Neural cell (in vitro differentiated cells): ENCODE measurements at regions not wholly inside any gene's neighbourhood (a gene's known extent, or its start where the extent isn't known, plus 50 kb on each side); places are given as distances from the start of the nearest gene placed in this dataset.

Experiments
- H2AFZ ChIP-seq: fragments of 200-600, 300-800 bp; sonication (generic), shearing (Covaris generic); 2 replicates; pipeline ENCODE4 v1.6.0; 2014; ENCODE audit warnings: low read depth, mild to moderate bottlenecking, antibody characterized with exemption, low read length, moderate library complexity
- H3F3A ChIP-seq: fragments of 200-600 bp; shearing (Covaris generic); 2 replicates; pipeline ENCODE4 v1.6.1; 2016; ENCODE audit warnings: mild to moderate bottlenecking, moderate library complexity, mixed read lengths, antibody characterized with exemption, low read length; ENCODE audit not compliant: insufficient read depth, poor library complexity, severe bottlenecking
- H3K27ac ChIP-seq: fragments of 200-600, 300-800 bp; sonication (generic), shearing (Covaris generic); 2 replicates; pipeline ENCODE4 v1.5.1; 2014; ENCODE audit warnings: mild to moderate bottlenecking, low read length, moderate library complexity
- H3K27me3 ChIP-seq: fragments of 300-800, 200-600 bp; sonication (generic), shearing (Covaris generic); 2 replicates; pipeline ENCODE4 v1.6.0; 2014; ENCODE audit warnings: mild to moderate bottlenecking, low read depth, low read length, moderate library complexity; ENCODE audit not compliant: insufficient read depth
- H3K36me3 ChIP-seq: fragments of 300-800, 200-600 bp; sonication (generic), shearing (Covaris generic); 2 replicates; pipeline ENCODE4 v1.5.1; 2014; ENCODE audit warnings: mild to moderate bottlenecking, antibody characterized with exemption, low read length, moderate library complexity; ENCODE audit not compliant: insufficient read depth
- H3K4me2 ChIP-seq: fragments of 300-800, 200-600 bp; sonication (generic), shearing (Covaris generic); 2 replicates; pipeline ENCODE4 v1.6.0; 2014; ENCODE audit warnings: mild to moderate bottlenecking, low read length
- H3K4me3 ChIP-seq: fragments of 300-800, 200-600 bp; sonication (generic), shearing (Covaris generic); 2 replicates; pipeline ENCODE4 v1.5.1; 2014; ENCODE audit warnings: mild to moderate bottlenecking, low read length, moderate library complexity
- H3K79me2 ChIP-seq: fragments of 200-600 bp; shearing (Covaris generic); replicated peaks from 2 replicates; pipeline ENCODE4 v1.6.0; 2014; ENCODE audit warnings: mild to moderate bottlenecking, low read length, moderate library complexity; ENCODE audit not compliant: insufficient read depth
- H3K9ac ChIP-seq: fragments of 300-800, 200-600 bp; sonication (generic), shearing (Covaris generic); 2 replicates; pipeline ENCODE4 v1.6.1; 2016; ENCODE audit warnings: mild to moderate bottlenecking, low read length, mixed read lengths
- H3K9me2 ChIP-seq: fragments of 200-600 bp; shearing (Covaris generic); 2 replicates; pipeline ENCODE4 v1.6.1; 2016; ENCODE audit warnings: mild to moderate bottlenecking, low read length, mixed read lengths; ENCODE audit not compliant: insufficient read depth
- H3K9me3 ChIP-seq: fragments of 200-600, 300-800 bp; sonication (generic), shearing (Covaris generic); 2 replicates; pipeline ENCODE4 v1.6.1; 2016; ENCODE audit warnings: mild to moderate bottlenecking, mixed run types, low read length, moderate library complexity, mixed read lengths
- H4K20me1 ChIP-seq: fragments of 200-600 bp; shearing (Covaris generic); 2 replicates; pipeline ENCODE4 v1.6.1; 2016; ENCODE audit warnings: mild to moderate bottlenecking, mixed run types; ENCODE audit not compliant: insufficient read depth
- EP300 ChIP-seq: fragments of 450-650 bp; conservative IDR thresholded peaks from 2 replicates; pipeline ENCODE4 v1.6.1; 2014; ENCODE audit warnings: antibody characterized with exemption, mild to moderate bottlenecking, moderate library complexity; ENCODE audit not compliant: poor library complexity, severe bottlenecking
- EZH2 ChIP-seq: fragments of 200-600, 300-800 bp; shearing (Covaris generic), sonication (generic); IDR thresholded peaks from 2 replicates; pipeline ENCODE4 v1.6.1; 2014; ENCODE audit warnings: antibody characterized with exemption, low read length, borderline replicate concordance, mild to moderate bottlenecking; ENCODE audit not compliant: insufficient read depth, poor library complexity, severe bottlenecking
- MXI1 ChIP-seq: fragments of 450-650 bp; conservative IDR thresholded peaks from 2 replicates; pipeline ENCODE4 v1.6.1; 2014; ENCODE audit warnings: antibody characterized with exemption, mild to moderate bottlenecking; ENCODE audit not compliant: poor library complexity, severe bottlenecking
- POLR2AphosphoS5 ChIP-seq: IDR thresholded peaks from 2 replicates; pipeline ENCODE4 v1.6.1; 2012
- RAD21 ChIP-seq: fragments of 450-650 bp; conservative IDR thresholded peaks from 2 replicates; pipeline ENCODE4 v1.6.1; 2014; ENCODE audit warnings: antibody characterized with exemption, mild to moderate bottlenecking, moderate library complexity
- SMC3 ChIP-seq: fragments of 450-650 bp; conservative IDR thresholded peaks from 2 replicates; pipeline ENCODE4 v1.6.1; 2014; ENCODE audit warnings: antibody characterized with exemption, mild to moderate bottlenecking, moderate library complexity; ENCODE audit not compliant: poor library complexity
- TAF1 ChIP-seq: IDR thresholded peaks from 2 replicates; pipeline ENCODE4 v1.6.1; 2012; ENCODE audit warnings: low read depth
- TF ChIP-seq, protein P1 (sequence below): fragments of 450-650 bp; IDR thresholded peaks from 2 replicates; pipeline ENCODE4 v1.5.1; 2014; ENCODE audit warnings: antibody characterized with exemption, mild to moderate bottlenecking, moderate library complexity; ENCODE audit not compliant: poor library complexity, severe bottlenecking
- TF ChIP-seq, protein P2 (sequence below): IDR thresholded peaks from 2 replicates; pipeline ENCODE4 v1.6.1; 2012; ENCODE audit warnings: borderline replicate concordance

DNA sequence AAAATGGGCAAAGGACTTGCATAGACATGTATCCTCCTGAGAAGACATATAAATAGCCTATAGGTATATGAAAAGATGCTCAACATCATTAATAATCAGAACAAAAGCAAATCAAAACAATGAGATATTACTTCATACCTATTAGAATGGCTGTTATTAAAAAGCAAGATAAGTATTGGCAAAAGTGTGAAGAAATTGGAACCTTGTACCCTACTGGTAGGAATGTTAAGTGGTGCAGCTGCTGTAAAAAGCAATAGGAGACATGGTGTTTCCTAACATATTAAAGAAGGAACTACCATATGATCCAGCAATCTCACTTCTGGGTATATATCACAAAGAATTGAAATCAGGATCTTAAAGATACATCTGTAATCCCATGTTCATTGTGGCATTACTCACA, 69.8 kb upstream of the PRR16 start:
- Histone ChIP-seq H3K9ac (no peak overlapping the region), H3K9me3 (no peaks in the 10 kb centered on the region), H3K36me3 (no peaks in the 10 kb centered on the region), H3K27me3 (no peaks in the 10 kb centered on the region), H2AFZ (no peak overlapping the region), H3K4me2 (no peak overlapping the region), H3K4me3 (no peak overlapping the region), H4K20me1 (no peaks in the 10 kb centered on the region), H3F3A (no peaks in the 10 kb centered on the region), H3K27ac (no peak overlapping the region), H3K9me2 (no peaks in the 10 kb centered on the region), H3K79me2 (no peaks in the 10 kb centered on the region)
- no peak for TF ChIP-seq EP300
- TF ChIP-seq, protein P1, sequence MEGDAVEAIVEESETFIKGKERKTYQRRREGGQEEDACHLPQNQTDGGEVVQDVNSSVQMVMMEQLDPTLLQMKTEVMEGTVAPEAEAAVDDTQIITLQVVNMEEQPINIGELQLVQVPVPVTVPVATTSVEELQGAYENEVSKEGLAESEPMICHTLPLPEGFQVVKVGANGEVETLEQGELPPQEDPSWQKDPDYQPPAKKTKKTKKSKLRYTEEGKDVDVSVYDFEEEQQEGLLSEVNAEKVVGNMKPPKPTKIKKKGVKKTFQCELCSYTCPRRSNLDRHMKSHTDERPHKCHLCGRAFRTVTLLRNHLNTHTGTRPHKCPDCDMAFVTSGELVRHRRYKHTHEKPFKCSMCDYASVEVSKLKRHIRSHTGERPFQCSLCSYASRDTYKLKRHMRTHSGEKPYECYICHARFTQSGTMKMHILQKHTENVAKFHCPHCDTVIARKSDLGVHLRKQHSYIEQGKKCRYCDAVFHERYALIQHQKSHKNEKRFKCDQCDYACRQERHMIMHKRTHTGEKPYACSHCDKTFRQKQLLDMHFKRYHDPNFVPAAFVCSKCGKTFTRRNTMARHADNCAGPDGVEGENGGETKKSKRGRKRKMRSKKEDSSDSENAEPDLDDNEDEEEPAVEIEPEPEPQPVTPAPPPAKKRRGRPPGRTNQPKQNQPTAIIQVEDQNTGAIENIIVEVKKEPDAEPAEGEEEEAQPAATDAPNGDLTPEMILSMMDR = no peak
- TF ChIP-seq POLR2AphosphoS5 = no peak
- TF ChIP-seq, protein P2, sequence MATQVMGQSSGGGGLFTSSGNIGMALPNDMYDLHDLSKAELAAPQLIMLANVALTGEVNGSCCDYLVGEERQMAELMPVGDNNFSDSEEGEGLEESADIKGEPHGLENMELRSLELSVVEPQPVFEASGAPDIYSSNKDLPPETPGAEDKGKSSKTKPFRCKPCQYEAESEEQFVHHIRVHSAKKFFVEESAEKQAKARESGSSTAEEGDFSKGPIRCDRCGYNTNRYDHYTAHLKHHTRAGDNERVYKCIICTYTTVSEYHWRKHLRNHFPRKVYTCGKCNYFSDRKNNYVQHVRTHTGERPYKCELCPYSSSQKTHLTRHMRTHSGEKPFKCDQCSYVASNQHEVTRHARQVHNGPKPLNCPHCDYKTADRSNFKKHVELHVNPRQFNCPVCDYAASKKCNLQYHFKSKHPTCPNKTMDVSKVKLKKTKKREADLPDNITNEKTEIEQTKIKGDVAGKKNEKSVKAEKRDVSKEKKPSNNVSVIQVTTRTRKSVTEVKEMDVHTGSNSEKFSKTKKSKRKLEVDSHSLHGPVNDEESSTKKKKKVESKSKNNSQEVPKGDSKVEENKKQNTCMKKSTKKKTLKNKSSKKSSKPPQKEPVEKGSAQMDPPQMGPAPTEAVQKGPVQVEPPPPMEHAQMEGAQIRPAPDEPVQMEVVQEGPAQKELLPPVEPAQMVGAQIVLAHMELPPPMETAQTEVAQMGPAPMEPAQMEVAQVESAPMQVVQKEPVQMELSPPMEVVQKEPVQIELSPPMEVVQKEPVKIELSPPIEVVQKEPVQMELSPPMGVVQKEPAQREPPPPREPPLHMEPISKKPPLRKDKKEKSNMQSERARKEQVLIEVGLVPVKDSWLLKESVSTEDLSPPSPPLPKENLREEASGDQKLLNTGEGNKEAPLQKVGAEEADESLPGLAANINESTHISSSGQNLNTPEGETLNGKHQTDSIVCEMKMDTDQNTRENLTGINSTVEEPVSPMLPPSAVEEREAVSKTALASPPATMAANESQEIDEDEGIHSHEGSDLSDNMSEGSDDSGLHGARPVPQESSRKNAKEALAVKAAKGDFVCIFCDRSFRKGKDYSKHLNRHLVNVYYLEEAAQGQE = no peak
- TF ChIP-seq MXI1 = no peak
- no peak for TF ChIP-seq RAD21
- TF ChIP-seq TAF1 = no peak
- TF ChIP-seq EZH2 = no peak
- no peak for TF ChIP-seq SMC3

DNA sequence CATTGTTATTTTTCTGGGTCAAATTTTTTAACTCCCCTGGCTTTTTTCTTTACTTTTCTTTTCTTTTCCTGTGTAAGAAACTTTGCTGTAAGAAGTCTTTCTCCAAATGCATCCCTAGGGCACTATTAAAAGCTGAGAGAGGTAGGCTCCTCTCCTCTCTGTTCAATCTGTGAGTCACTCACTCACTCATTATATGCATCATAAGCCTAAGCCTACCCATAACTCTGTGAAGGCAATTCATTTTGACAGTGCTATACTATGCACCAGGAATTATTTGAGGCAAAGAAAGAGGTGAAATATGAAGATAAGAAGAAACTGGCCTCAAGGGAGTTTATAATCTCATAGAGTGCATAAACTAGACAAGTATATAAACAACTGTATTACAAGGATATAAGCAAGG, 67.9 kb upstream of the PRR16 start:
- Histone ChIP-seq H3K79me2 (no peaks in the 10 kb centered on the region), H3K4me2 (no peak overlapping the region), H3K27me3 (no peaks in the 10 kb centered on the region), H3K4me3 (no peak overlapping the region), H3F3A (no peaks in the 10 kb centered on the region), H3K27ac (no peak overlapping the region), H2AFZ (no peak overlapping the region), H3K36me3 (no peaks in the 10 kb centered on the region), H3K9me3 (peaks cover 3% of the 10 kb centered on the region), H4K20me1 (no peaks in the 10 kb centered on the region), H3K9ac (no peak overlapping the region), H3K9me2 (no peaks in the 10 kb centered on the region)
- TF ChIP-seq, protein P2 = no peak
- TF ChIP-seq EP300 (no peak), SMC3 (no peak), MXI1 (no peak), RAD21 (no peak), TAF1 (no peak), EZH2 (no peak), POLR2AphosphoS5 (no peak)
- TF ChIP-seq, protein P1 = no peak
